Heart right ventricle (tissue), 16 donors: ENCODE measurements at regions not wholly inside any gene's neighbourhood (a gene's known extent, or its start where the extent isn't known, plus 50 kb on each side); places are given as distances from the start of the nearest gene placed in this dataset.

ENCODE experiments used
- ATAC-seq, 8 donors: fragments of 200-7000 bp; cut with Tn5 transposase; one replicate each; pipeline ENCODE4 v1.9.1; 2020; ENCODE audit warnings: mild to moderate bottlenecking in 8 of 8, moderate library complexity in 8 of 8, moderate number of reproducible peaks in 1 of 8
- DNase-seq, 2 donors: peaks; one replicate each; pipeline ENCODE4 v3.0.0-alpha.2; 2020
- H3K27ac ChIP-seq, 10 donors: fragments of 200-600 bp; sonication (generic) in 2 of 10; one replicate each; pipeline versions ENCODE4 v1.5.0 to v1.8.0; 2020 to 2022; ENCODE audit warnings: mild to moderate bottlenecking in 3 of 10
- H3K27me3 ChIP-seq, 7 donors: fragments of 200-600 bp; one replicate each; pipeline ENCODE4 v1.8.0; 2021 to 2022; ENCODE audit warnings: mild to moderate bottlenecking in 2 of 7
- H3K36me3 ChIP-seq, 9 donors: fragments of 200-600 bp; sonication (generic) in 1 of 9; one replicate each; pipeline versions ENCODE4 v1.5.0 to v1.8.0; 2020 to 2022; ENCODE audit warnings: mild to moderate bottlenecking in 2 of 9
- H3K4me1 ChIP-seq, 9 donors: fragments of 200-600 bp; sonication (generic) in 1 of 9; one replicate each; pipeline versions ENCODE4 v1.5.0 to v1.8.0; 2020 to 2022; ENCODE audit warnings: mild to moderate bottlenecking in 4 of 9
- H3K4me3 ChIP-seq, 10 donors: fragments of 200-600 bp; sonication (generic) in 2 of 10; one replicate each; pipeline versions ENCODE4 v1.5.0 to v1.8.0; 2020 to 2022; ENCODE audit warnings: mild to moderate bottlenecking in 7 of 10, moderate library complexity in 2 of 10
- H3K9me3 ChIP-seq, 11 donors: fragments of 200-600 bp in 10 of 11; sonication (generic) in 2 of 11; one replicate each; pipeline versions ENCODE4 v1.5.0 to v1.8.0; 2013 to 2022; ENCODE audit warnings: mild to moderate bottlenecking in 2 of 11, control low read depth in 1 of 11, moderate library complexity in 1 of 11
- CTCF ChIP-seq, 9 donors: fragments of 200-600 bp; sonication (generic) in 2 of 9; IDR thresholded peaks; one replicate each; pipeline versions ENCODE4 v1.5.0 to v1.8.0; 2021 to 2022; ENCODE audit warnings: antibody characterized with exemption in 9 of 9, mild to moderate bottlenecking in 5 of 9, moderate library complexity in 1 of 9
- WGBS, 2 donors: extraction: QIAGEN DNeasy Blood & Tissue Kit; methylation state at CpG; one replicate each; pipeline ENCODE4 v1.1.7; 2013; ENCODE audit warnings: inconsistent platforms in 1 of 2; 5-methylcytosine and 5-hydroxymethylcytosine counted together
- intact Hi-C, 10 donors: fragments of 100-400 bp; cut with DNase I; formaldehyde crosslinking; loops; one replicate each; pipeline versions ENCODE4 v1.11.1 to v1.14.2; 2022
- donor health status: Arrhythmogenic right ventricular cardiomyopathy.
- donor health status: ischemic (EF 13 %, LVEDD 7.1; RV severe dilation, severe dysfunction).
- donor health status: healthy with polysubstance abuse.
- donor health status: DM: no; HTN: yes; CAD: no.
- donor health status: DM: no; HTN: no; CAD: no.
- donor health status: ischemic (EF 25% LVEDD 6.9; RV normal size, moderate dysfunction).
- donor health status: ischemic (EF 25% LVEDD 5.7; RV mildly dilated, moderate dysfunction).
- donor health status: healthy.
- donor health status: DM: yes; HTN: yes; CAD: no.
- donor health status: Ischemic cardiomyopathy.
- donor health status: ischemic (EF 35%, LVEDD 5.7; RV mildly dilated, moderate dysfunction).
- donor health status: nonischemic (EF 11% LVEDD 7.7; RV severe dilation, severe dysfunction).
- donor health status: DM: yes; HTN: yes; CAD: no.
- donor health status: PGD.
- donor health status: ischemic (EF 29% LVEDD 5.4; RV normal size, mild dysfunction).
- donor health status: nonischemic (EF 23%, LVEDD 6.1; RV moderate dilation, normal function).

DNA sequence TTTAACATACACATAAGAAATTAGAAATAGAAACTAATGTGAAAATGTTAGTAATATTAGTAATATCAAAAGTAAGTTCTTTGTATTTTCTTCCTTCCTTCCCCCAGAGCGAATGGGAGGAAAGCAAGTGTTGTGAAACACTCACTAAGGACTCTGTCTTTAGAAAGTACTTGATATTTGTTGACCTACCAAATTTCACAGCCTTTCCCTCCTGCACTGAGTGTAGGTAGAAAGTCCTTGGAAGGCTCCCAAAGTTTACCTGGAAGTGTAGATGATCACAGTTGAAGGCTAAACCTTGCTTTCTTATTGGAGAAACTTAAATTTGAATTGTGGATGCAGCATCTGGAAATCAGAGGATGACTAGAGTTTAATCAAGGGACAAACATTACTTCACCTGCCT lies 1459.5 kb upstream of the SPRY2 start:
- DNase-seq (no peak), ATAC-seq (no peak)
- H3K27me3 ChIP-seq, result no peaks in the 10 kb centered on the region
- WGBS, 2 donors, result 50 to 72% methylated on average over 1 of the region's 1 CpG
- TF ChIP-seq CTCF (IDR thresholded peaks at IDR 0.05), result no peak
- intact Hi-C loops, result no loop called here
- H3K9me3 ChIP-seq, result no peaks in the 10 kb centered on the region
- H3K4me1 ChIP-seq, result no peaks in the 10 kb centered on the region
- no peak overlapping the region for H3K27ac ChIP-seq
- H3K36me3 ChIP-seq, result no peaks in the 10 kb centered on the region
- H3K4me3 ChIP-seq, result no peak overlapping the region

DNA sequence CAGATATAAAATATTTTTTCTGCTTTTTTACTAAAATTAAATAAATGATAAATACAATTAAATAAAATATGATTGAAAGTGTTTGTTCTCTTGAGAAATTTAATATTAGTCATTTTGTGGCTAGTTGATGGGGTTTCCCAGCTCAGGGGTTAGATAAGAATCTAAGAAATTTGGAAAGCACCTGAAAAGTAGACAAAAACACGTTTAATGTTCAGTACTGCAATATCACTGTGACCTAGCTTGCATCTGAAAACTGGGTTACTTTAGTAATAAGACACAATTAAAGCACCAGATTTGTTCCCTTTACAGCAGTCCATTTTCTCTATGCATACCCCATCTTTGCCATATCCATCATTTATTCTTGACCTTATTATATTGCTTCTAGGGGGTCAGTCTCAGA lies 1454.8 kb upstream of the SPRY2 start:
- TF ChIP-seq CTCF (IDR thresholded peaks at IDR 0.05), result no peak
- intact Hi-C loops, result no loop called here
- ATAC-seq (no peak), DNase-seq (no peak)
- Histone ChIP-seq H3K36me3 (no peaks in the 10 kb centered on the region), H3K27me3 (no peaks in the 10 kb centered on the region), H3K4me3 (no peak overlapping the region), H3K27ac (no peak overlapping the region), H3K4me1 (no peaks in the 10 kb centered on the region), H3K9me3 (no peaks in the 10 kb centered on the region)
- 36 to 60% methylated on average over 1 of the region's 1 CpG for whole genome bisulfite sequencing, 2 donors

GRCh38 chr13:81791641-81792040 lies 1450.7 kb upstream of the SPRY2 start:
- H3K4me3 ChIP-seq, result no peak overlapping the region
- ATAC-seq, result no peak
- H3K36me3 ChIP-seq, result no peaks in the 10 kb centered on the region
- no peak for TF ChIP-seq CTCF (IDR thresholded peaks at IDR 0.05)
- H3K4me1 ChIP-seq, result no peaks in the 10 kb centered on the region
- intact Hi-C loops, result no loop called here
- 16 to 18% methylated on average over 1 of the region's 1 CpG for WGBS, 2 donors
- H3K9me3 ChIP-seq, result peaks cover 0 to 6% (median 0%) of the 10 kb centered on the region in 11 donors
- DNase-seq, result no peak
- no peaks in the 10 kb centered on the region for H3K27me3 ChIP-seq
- H3K27ac ChIP-seq, result no peak overlapping the region

- no peak overlapping the region for H3K27ac ChIP-seq
- H3K9me3 ChIP-seq, result peaks cover 0 to 20% (median 0%) of the 10 kb centered on the region in 11 donors
- intact Hi-C loops, result loop anchor here in 1 of 10 donors (1.0 kb wide), 1 partner anchor 12 kb away; no protein-coding TSS in a partner anchor
- no peaks in the 10 kb centered on the region for H3K36me3 ChIP-seq
- H3K4me3 ChIP-seq, result no peak overlapping the region
- H3K27me3 ChIP-seq, result no peaks in the 10 kb centered on the region
- TF ChIP-seq CTCF (IDR thresholded peaks at IDR 0.05), result no peak
- ATAC-seq (no peak), DNase-seq (no peak)
- H3K4me1 ChIP-seq, result no peaks in the 10 kb centered on the region
- 73 to 77% methylated on average over 3 of the region's 3 CpGs for WGBS, 2 donors
These were observed 1440.5 kb upstream of the SPRY2 start for GRCh38 chr13:81781471-81781870.

GRCh38 chr13:81779876-81780275 lies 1439.0 kb upstream of the SPRY2 start:
- no peak for ATAC-seq
- H3K9me3 ChIP-seq, result peaks cover 0 to 11% (median 0%) of the 10 kb centered on the region in 11 donors
- DNase-seq, result no peak
- H3K4me1 ChIP-seq, result no peaks in the 10 kb centered on the region
- intact Hi-C loops, result no loop called here
- no peak for TF ChIP-seq CTCF (IDR thresholded peaks at IDR 0.05)
- H3K36me3 ChIP-seq, result no peaks in the 10 kb centered on the region
- H3K27ac ChIP-seq, result no peak overlapping the region
- H3K4me3 ChIP-seq, result no peak overlapping the region
- H3K27me3 ChIP-seq, result no peaks in the 10 kb centered on the region
